GM13976 (cell line): ENCODE measurements at regions not wholly inside any gene's neighbourhood (a gene's known extent, or its start where the extent isn't known, plus 50 kb on each side); places are given as distances from the start of the nearest gene placed in this dataset.

Source experiments
- DNase-seq: peaks from one replicate; pipeline ENCODE4 v3.0.0; 2012; ENCODE audit warnings: low spot score
- in situ Hi-C: fragments of 300-500 bp; cut with MboI; formaldehyde crosslinking; loops from one replicate; pipeline ENCODE4 v1.12.0; 2022; ENCODE audit warnings: low sequenced_read_pairs, mixed read lengths, inconsistent platforms; ENCODE audit not compliant: unreplicated experiment
- TF ChIP-seq, protein P1 (sequence below): IDR thresholded peaks from 2 replicates; pipeline ENCODE4 v1.5.1; 2012; ENCODE audit warnings: borderline replicate concordance, mild to moderate bottlenecking; ENCODE audit not compliant: insufficient read depth; ENCODE audit errors: extremely low read depth, missing control alignments, control extremely low read depth

DNA sequence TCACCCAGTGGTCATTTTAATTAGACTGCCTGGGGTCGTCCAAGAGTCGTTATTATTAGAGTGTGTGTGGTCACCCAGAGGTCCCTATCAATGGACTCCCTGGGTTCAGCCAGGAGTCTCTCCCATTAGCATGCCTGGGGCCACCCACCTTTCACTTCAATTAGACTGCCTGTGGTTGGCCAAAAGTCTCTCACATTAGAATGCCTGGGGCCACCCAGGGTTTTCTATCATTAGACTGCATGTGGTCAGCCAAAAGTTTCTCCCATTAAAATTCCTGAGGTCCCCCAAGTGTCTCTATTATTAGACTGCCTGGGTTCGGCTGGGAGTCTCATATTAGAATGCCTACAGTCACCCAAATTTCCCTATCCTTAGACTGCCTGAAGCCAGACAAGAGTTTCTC, 1472.6 kb downstream of the UQCRFS1 start:
- in situ Hi-C loops: no loop called here
- TF ChIP-seq, protein P1, sequence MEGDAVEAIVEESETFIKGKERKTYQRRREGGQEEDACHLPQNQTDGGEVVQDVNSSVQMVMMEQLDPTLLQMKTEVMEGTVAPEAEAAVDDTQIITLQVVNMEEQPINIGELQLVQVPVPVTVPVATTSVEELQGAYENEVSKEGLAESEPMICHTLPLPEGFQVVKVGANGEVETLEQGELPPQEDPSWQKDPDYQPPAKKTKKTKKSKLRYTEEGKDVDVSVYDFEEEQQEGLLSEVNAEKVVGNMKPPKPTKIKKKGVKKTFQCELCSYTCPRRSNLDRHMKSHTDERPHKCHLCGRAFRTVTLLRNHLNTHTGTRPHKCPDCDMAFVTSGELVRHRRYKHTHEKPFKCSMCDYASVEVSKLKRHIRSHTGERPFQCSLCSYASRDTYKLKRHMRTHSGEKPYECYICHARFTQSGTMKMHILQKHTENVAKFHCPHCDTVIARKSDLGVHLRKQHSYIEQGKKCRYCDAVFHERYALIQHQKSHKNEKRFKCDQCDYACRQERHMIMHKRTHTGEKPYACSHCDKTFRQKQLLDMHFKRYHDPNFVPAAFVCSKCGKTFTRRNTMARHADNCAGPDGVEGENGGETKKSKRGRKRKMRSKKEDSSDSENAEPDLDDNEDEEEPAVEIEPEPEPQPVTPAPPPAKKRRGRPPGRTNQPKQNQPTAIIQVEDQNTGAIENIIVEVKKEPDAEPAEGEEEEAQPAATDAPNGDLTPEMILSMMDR: no peak
- DNase-seq: no peak

DNA sequence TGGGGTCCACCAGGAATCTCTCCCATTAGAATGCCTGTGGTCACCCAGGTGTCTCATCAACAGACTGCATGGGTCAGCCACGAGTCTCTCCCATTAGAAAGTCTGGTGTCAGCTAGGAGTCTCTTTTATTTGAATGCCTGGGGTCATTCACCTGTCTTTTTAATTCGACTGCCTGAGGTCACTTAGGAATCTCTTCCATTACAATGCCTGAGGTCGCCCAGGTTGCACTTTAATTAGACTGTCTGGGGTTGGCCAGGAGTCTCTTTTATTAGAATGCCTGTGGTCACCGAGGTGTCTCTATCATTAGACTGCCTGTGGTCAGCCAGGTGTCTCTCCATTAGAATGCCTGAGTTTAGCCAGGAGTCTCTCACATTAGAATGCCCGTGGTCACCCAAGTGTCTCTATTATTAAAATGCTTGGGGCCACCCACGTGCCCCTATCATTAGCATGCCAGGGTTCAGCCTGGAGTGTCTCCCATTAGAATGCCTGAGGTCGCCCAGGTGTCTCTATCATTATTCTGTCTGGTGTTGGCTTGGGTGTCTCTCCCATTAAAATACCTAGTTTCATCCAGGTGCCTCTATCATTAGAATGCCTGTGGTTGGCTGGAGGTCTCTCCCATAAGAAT, 1474.3 kb downstream of the UQCRFS1 start:
- in situ Hi-C loops: no loop called here
- no peak for DNase-seq
- TF ChIP-seq, protein P1: no peak

DNA sequence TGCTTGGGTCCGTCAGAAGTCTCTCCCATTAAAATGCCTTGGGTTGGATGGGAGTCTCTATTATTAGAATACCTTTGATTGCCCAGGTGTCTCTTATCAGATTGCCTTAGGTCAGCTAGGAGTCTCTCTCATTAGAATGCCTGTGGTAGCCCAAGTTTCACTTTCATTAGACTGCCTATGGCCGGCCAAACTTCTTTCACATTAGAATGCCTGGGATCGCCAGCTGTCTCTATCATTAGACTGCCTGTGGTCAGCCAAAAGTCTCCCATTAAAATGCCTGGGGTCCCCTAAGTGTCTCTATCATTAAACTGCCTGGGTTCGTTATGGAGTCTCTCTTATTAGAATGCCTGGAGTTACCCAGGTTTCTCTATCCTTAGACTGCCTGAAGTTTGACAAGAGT, 1476.7 kb downstream of the UQCRFS1 start:
- TF ChIP-seq, protein P1: no peak
- no peak for DNase-seq
- in situ Hi-C loops: no loop called here

DNA sequence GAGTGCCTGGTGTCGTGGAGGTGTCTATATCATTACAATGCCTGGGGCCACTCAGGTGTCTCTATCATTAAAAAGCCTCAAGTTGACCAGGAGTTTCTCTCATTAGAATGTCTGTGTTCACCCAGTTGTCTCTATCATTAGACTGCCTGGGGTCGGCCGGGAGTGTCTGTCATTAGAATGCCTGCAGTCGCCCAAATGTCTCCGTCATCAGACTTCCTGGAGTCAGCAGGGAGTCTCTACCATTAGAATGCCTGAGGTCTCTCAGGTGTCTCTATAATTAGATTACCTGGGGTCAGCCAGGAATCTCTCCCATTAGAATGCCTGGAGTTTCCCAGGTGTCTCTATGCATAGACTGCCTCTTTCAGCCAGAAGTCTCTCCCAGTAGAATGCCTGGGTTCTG, 1477.6 kb downstream of the UQCRFS1 start:
- no peak for DNase-seq
- in situ Hi-C loops: no loop called here
- TF ChIP-seq, protein P1: no peak

DNA sequence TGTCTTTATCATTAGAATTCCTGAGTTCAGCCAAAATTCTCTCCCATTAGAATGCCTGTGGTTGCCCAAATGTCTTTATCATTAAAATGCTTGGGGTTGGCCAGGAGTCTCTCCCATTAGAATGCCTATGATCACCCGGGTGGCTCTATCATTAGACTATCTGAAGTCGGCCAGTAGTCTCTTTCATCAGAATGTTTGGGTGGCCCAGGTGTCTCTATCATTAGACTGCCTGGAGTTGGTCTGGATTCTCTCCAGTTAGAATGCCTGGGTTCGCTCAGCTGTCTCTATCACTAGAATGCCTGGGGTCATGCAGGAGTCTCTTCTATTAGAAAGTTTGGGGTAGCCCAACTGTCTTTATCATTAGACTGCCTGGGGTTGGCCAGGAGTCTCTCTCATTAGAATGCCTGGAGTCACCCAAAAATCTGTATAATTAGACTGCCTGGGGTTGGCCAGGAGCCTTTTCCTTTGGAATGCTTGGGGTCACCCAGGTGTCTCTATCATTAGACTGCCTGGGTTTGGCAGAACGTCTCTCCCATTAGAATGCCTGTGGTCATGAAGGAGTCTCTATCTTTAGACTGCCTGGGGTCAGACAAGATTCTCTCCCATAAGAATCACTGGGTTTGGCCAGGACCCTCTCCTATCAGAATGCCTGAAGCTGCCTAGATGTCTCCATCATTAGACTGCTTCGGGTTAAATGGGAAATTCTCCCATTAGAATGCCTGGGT, 1478.3 kb downstream of the UQCRFS1 start:
- DNase-seq: no peak
- TF ChIP-seq, protein P1: no peak
- in situ Hi-C loops: no loop called here

DNA sequence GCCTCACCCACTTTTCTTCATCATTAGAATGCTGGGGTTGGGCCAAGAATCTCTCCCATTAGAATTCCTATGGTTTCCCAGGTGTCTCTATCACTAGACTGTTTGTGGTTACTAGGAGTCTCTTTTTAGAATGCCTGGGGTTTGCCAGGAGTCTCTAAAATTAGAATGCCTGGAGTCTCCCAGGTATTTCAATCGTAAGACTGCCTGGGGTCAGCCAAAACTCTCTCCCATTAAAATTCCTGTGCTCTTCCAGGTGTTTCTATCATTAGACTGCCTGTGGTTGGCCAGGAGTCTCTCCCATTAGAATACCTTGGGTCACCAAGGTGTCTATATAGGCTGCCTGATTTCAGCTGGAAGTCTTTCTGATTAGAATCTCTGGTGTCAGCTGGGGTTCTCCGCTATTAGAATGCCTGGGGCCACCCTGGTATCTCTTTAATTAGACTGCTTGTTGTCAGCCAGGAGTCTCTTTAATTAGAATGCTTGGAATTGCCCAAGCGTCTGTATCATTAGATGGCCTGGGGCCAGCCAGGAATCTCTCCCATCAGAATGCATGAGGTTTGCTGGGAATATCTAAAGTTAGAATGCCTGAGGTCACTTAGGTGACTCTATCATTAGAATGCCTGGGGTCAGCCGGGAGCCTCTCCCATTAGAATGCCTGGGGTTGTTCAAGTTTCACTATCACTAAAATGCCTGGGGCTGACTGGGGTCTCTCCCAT, 1479.2 kb downstream of the UQCRFS1 start:
- no peak for DNase-seq
- in situ Hi-C loops: no loop called here
- TF ChIP-seq, protein P1: no peak
